HG02759 (cell line): ENCODE measurements at regions not wholly inside any gene's neighbourhood (a gene's known extent, or its start where the extent isn't known, plus 50 kb on each side); places are given as distances from the start of the nearest gene placed in this dataset.

Source experiments
- ATAC-seq: cut with Tn5 transposase; IDR thresholded peaks from one replicate; pipeline ENCODE4 v1.9.1; 2021; ENCODE audit warnings: mild to moderate bottlenecking, moderate library complexity; ENCODE audit not compliant: unreplicated experiment

DNA sequence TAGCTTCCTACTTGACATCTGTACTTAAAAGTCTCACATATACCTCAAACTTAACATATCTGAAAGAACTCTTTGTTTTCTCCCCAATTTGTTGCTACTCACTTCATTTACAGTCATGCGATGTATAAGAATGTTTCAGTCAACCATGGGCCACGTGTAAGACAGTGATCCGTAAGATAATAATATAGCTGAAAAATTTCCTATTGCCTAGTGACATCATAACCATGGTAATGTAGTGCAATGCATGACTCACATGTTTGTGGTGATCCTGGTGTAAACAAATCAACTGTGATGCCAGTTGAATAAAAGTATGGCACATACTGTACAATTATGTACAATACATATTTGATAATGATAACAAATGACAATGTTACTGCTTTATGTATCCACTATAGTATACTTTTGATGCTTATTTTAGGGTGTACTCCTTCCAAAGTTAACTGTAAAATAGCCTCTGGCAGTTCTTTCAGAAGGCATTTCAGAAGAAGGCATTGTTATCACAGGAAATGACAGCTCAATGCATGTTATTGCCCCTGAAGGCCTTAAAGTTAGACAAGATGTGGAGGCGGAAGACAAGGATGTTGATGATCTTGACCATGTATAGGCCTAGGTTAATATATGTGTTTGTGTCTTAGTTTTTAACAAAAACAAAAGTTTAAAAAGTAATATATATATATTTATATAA lies 579.0 kb downstream of the EPHA7 start:
- no peak for ATAC-seq

DNA sequence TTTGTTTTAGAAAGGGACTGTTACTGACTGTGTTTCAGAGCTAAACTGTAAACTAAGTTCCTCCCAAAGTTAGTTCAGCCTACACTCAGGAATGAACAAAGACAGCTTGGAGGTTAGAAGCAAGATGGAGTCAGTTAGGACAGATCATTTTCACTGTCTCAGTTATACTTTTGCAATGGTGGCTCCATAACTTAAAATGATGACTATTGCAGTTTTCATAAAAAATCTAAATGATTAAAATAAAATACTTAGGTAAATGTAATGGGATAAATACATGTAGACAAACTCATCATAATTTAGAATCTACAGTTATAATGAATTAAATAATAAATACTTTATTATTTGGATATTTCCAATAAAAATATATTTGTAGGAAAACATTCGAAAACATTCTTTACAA lies 590.6 kb downstream of the EPHA7 start:
- no peak for ATAC-seq

DNA sequence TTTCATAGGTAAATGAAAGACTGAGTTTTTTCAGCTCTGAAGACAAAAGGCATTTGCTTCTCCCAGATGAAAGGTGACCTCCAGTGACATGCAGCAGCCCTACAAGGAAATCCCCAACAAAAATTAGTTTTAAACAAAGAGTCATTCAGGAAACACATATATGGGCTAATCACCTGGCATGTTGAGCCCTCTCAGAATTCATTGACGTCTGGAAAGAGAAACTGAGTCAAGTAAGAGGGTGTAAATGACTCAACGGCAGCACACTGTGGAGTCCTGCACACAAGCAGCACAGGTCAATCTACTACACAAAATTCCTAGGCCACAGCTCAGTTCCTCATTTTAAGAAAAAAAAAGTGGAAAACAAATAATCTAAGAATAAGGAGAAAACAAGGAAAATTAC lies 592.3 kb downstream of the EPHA7 start:
- ATAC-seq, result no peak

DNA sequence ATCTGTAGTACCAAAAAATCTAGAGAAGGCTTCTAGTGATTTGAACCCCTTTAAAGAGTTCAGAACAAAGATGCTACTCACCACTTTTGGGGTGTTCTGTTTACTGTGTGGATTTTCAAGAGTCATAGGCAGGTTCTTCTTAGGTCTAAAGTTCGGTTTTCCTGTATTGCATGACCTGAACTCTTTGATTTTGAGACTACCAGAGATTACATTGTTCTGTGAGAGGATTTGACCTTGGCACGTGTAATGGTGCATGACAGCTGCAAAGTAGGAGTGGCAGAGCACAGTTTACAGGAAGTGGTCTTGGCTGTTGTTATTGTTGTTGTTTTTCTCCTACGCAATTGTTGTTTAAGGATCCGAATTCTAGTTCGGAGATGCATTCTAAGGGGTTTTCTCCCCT lies 592.7 kb downstream of the EPHA7 start:
- ATAC-seq, result no peak

DNA sequence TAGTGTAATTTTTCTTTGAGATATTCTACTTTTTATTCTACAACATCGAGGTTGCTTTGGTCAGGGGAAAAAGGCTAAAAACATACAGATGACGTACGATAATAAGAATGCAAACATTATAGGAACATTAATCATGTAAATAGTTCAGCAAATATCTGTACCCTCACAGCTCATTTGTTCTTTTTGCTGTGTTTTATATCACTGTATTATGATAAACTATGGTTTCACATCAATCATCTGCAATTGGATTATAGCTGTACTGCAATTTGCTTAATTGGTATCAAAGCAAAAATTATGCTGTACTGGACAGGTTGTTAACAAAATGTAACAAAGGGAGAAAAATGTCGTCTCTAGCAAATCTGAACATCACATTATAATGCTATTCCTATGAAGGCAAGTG lies 597.1 kb downstream of the EPHA7 start:
- ATAC-seq, result no peak

DNA sequence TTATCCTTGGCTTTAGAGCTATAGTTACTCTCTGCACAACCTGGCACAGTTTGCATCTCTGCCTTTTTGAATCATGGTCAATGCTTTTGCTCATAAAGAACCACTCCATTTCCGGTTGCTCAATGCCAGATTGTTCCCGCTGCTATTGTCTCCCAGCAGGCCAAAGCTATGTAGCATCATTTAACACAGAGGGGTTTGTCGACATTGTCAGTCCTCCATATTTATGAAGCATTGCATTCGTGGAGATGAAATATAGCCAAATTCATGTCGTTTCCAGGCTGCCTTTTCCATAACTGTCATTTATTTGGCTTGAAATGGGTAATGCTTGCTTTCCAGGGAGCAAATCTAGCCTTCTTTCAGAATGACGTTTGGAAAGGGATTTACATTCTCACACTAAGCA lies 598.8 kb downstream of the EPHA7 start:
- no peak for ATAC-seq

DNA sequence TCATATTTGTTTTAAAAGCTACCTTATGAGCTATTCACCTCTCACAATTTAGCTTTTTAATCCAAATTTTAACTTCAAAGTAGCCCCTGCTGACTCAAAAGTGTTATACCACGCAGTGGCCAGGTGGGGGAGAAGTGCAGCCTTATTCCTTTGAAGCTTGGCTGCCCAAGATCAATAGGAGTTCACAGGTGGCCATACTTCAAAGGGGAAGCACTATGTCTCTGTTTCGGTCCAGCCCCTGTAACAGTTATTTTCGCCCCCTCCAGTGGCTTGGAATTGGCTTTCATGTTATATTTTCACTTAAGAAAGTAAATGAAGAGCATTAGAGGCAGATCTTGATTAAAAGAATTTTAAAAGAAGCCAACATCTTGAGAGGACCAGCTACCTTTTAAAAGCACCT lies 608.4 kb downstream of the EPHA7 start:
- ATAC-seq, result peak; percentile 100

DNA sequence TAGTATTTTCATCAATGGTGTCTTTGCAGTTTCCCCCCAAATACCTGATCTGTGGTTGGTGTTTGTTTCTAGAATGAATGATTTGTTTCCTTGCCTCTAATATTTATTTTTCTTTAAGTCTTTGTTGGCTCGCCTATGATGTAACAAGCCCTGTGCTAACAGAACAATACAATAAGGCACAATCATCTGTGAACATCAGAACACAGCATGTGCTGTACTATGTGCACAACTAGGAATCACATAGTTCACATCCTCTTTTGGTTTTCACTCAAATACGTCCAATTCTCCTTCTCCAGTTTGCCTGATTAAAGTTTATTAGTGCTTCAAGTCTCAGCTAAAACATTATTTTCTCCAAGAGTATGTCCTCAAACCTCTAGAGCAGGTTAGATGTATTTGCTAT lies 613.1 kb downstream of the EPHA7 start:
- no peak for ATAC-seq

DNA sequence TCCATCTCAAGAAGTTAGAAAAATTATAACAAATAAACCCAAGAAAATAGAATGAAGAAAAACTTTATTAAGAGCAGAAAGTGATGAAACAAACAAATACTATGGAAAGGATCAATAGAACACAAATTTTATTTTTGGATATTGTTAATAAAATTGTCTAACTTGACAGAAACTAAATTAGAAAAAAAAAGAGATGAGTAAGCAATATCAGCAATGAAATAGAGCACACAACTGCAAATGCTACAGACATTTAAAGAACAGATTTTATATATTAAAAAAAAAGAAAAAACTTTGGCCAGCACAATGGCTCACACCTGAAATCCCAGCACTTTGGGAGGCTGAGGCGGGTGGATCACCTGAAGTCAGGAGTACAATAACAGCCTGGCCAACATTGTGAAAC lies 628.0 kb downstream of the EPHA7 start:
- no peak for ATAC-seq

DNA sequence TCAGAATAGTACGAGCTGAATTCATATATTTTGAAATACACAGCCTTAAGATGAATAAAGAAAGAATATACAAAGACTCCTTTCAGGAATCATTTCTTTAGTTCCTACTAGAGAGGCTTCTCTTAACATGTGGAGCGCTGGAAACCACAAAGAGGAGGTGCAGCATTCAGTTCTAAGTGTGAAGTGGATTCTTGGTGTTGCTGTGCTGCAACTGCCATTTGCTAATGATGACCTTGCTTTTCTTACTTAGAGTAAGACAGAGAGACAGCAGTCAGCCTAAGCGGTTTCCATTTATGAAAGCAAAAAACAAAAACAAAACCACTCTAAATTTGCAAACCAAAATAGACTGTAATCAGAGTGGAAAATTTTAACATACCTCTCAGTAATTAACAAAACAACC lies 629.0 kb downstream of the EPHA7 start:
- ATAC-seq, result no peak

DNA sequence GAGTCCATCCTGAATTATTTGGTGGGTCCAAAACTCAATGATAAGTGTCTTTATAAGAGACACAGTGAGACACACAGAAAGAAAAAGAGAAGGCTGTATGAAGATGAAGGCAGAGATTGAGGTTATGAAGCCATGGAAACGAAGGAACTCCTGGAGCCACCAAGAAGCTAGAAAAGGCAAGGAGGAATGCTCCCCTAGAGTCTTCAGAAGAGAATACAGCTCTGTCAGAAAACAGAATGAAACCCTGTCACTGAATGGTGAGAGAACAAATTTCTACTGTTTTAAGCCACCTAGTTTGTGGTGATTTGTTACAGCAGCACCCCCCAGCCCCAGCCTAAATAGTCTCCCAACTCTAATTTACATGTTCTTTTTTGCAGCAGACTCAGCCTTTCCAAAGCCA lies 635.1 kb downstream of the EPHA7 start:
- no peak for ATAC-seq

DNA sequence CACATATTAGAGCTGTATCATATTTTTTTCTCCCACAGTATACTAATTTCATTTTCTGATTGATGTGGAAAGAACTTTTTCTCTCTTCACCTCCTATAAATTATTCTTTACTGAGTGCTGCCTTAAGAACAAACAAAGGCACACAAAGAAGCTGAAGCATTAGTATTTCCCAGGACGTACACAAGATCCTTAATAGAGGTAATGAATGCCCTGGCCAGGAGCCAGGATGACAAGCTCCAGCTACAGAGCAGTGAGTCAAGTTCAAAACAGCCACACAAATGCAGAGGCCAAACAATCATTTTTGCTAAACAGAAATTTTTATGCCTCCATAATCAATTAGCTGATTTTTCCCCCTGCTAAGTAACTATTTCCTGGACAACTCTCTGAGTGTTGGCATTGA lies 639.6 kb downstream of the EPHA7 start:
- no peak for ATAC-seq

DNA sequence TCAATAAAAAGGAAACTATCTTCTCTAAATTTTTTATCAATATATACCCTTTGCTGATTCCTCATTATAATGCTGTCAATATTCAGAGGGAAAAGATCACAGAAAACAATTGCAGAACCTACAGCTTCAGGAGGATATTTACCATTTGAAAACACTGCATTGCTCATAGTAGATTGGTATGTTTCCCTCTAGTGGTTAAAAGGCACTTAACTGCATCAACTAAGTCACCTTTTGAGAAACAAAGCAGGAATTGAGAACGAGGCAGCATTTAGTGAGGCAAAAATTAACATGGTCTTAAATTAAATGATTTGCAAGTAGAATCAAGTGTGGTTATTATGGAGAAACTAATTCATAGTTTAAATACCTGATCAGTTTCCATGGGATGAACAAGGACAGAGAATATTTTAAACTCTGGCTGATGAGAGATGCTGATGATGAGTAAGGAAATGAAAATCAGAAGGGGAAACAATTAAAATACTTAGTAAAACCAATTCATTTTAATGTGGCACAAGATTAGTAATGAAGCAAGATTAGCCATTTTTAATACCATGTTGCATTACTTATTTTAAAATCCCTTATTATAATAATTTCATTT lies 642.1 kb downstream of the EPHA7 start:
- ATAC-seq, result no peak

DNA sequence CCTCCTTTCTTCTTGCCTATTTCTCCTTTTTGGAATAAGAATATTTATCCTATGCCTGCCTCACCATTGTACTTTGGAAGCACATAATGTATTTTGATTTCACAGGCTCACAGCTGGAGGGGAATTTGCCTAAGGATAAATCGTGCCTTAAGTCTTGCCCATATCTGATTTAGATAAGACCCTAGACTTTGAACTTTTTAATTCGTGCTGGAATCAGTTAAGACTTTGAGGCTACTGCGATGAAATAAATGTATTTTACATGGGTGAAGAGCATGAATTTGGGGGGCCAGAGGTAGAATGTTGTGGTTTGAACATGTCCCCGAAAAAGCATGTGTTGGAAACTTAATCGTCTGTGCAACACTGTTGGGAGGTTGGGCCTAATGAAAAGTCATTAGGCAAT lies 648.8 kb downstream of the EPHA7 start:
- ATAC-seq, result no peak

DNA sequence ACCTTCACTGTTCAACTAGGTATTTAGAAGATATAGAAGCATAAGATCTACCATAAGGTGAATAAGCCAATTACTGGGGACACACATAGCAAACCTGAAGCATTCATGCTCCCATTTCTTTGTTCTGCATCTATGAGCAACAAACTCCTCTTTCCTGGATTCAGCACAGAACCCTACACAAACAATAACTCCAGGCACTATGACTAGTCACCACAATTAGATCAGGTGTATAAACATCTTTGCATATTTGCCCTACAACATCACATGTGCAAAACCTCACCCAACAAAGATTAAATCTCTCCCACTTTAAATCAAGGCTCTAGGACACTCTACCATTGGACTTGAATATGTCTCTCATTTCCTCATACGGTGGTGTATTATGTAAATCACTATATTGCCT lies 652.3 kb downstream of the EPHA7 start:
- no peak for ATAC-seq

DNA sequence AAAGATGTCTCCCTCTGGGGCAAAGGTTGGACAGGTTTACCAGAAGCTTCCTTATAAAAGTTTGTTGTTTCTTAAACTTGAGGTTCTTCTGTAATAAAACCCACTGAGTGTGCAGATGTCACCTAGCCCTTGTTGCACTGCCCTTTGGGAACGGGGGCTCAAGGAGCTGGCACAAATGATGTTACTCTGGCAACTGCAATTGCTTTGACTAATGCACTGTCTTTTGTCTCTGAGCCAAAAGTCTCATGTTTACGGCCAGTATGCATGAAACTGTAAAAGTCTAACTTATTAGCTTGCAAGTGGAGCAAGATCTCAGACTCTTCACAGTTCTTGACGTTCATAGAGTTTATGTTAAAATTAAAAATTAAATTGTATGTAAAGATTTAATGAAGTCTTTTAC lies 655.7 kb downstream of the EPHA7 start:
- ATAC-seq, result no peak

DNA sequence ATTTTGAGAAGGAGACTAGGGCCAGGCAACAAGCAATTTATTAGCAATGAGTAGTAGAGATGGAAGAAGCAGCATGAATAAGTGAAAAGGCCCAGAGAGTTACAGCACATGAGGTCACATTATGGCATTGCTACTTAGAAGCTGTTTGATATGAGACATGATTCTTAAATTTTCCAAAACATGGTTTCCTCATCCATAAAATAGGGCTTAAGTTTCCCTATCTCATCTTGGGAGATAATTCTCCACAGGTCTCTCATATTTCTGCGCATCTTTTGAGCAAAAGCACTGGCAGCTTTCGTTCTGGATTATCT lies 656.1 kb downstream of the EPHA7 start:
- no peak for ATAC-seq

DNA sequence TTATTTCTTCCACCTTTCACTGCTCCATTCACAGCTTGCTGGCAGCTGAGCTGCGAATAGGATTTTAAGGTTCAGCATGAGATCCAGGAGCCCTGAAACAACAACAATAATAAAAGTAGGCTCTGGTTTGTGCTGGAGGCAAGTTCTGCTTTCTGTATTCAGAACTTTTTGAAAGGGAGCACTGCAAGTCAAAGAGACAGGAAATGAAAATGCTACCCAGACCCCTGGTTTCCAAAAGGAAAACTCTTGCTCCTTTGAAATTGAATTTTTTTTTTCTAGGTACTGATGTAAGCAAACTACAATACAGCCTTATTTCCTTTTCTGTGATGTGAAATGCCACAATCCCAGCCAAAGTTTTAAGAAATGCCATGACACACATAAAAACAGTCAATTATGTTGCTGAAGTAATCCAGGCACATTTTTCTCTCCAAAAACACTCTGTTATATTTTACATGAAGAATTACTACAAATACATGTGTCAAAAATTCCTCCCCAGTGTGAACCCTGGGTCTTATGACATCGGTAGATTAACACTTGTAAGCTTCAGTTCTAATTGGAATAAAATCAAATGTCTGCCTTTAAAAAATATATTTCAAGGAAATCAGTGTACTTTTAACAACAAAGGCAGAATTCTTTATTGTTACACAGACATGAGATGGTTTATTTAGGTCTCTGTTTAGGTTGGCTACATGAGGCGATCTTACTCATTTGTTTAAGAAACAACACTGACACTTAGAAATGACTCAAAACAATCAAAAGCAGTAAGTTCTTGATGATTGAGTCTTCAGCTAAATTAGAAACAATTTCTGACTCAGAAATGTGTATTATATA lies 656.7 kb downstream of the EPHA7 start:
- ATAC-seq, result no peak

DNA sequence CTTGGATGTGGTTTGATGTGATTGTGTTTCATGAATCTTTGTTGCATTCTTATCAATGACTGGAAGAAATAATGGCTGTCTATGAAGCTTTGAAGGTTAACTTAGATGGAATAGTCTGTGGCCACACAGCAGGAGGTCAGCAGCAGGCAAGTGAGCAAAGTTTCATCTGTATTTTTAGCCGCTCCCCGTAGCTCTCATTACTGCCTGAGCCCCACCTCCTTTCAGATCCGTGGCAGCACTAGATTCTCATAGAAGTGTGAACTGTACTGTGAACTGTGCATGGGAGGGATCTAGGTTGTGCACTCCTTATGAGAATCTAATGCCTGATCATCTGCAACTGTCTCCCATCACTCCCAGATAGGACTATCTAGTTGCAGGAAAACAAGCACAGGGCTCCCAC lies 660.2 kb downstream of the EPHA7 start:
- ATAC-seq, result no peak

DNA sequence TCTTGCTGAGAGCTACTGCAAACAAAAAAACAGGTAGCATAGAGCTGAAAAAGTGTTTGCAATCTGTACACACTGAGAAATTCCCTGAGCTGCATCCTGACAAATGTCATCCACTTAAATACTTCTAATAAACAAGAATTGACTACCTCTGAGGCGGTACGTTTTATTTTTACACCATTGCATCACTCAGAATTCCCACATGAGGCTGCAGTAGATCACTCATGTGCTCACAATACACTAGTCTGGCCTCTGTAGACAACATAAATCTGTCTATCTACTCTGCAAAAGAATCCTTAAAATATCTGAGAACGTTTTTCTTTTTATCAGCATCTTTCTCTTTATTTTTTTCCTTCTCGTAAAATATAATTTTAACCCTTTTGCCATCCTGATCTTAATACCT lies 661.4 kb downstream of the EPHA7 start:
- ATAC-seq, result no peak

DNA sequence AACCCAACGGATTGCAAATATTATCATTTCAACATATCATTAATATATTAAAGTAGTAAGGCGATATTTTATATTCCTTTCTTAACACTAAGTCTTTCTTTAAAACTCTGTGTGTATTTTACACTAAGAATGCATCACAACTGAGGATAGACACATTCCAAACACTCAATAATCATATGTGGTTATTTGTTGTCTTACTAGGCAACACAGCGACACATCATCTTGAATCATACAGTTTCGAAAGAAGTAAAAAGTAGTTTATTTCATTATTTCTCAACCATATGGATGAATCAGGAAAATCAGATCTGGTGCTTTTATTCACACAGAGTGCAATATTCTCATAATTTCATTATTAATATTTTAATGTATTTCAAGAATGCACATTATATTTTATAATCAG lies 662.4 kb downstream of the EPHA7 start:
- ATAC-seq, result no peak

DNA sequence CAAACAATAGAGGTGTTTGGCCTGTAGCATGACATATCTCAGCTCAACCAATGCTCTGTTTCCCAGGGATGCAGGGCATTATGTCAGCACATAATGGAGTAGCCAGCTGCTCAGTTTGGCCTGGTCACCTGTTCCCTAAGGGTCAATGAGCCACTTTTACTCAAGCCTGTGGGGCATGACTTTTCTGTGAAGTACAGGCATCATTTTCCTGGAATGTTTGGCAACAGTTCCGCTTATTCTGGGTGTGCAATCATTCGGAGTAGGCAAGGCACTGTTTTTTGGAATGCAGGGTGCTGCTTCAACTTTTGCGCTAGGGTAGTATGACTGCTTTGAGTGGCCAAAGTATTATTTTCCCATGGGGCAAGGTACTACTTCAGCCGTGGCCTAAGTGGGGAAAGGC lies 665.4 kb downstream of the EPHA7 start:
- ATAC-seq, result no peak
